ENCODE measurements at regions not wholly inside any gene's neighbourhood (a gene's known extent, or its start where the extent isn't known, plus 50 kb on each side); places are given as distances from the start of the nearest gene placed in this dataset.

DNA sequence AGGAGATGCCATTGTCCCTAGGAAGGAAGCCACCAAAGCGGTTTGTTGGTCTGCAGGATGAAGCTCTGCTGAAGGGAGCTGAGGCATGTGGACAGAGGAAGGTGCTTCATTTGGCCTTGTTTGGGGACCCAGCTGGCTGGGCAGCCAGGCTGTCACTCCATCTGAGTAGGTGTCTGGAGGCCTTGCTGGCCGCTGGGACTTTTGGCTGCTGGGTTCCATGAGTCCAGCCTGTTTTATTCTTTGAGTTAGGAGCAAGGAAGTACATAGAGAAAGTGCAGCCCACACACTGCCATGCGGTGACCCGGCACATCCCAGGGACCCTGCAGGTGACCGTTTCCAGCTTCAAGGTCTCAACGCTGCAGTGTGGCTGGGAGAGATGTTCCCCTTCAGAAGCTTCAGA lies 251.2 kb upstream of the IRX4 start:
- Histone ChIP-seq H3K27ac (ENCODE audit: low read depth, low read length) (no peak overlapping the region), H3K27me3 (ENCODE audit: control insufficient read depth in 1 of 2, insufficient read depth in 2 of 2, low read length in 2 of 2) (no peaks in the 10 kb centered on the region), H3K4me1 (ENCODE audit: insufficient read depth, low read length) (no peaks in the 10 kb centered on the region), H3K36me3 (ENCODE audit: insufficient read depth, low read length) (no peaks in the 10 kb centered on the region), H3K4me3 (ENCODE audit: low read depth in 1 of 2, low read length in 2 of 2) (no peak overlapping the region), H3K9me3 (ENCODE audit: low read length) (no peaks in the 10 kb centered on the region), H3K9ac (ENCODE audit: low read length) (no peak overlapping the region)

GRCh38 chr5:2133080-2133479 lies 250.4 kb upstream of the IRX4 start:
- Histone ChIP-seq H3K9ac (ENCODE audit: low read length) (no peak overlapping the region), H3K4me3 (ENCODE audit: low read depth in 1 of 2, low read length in 2 of 2) (no peak overlapping the region), H3K4me1 (ENCODE audit: insufficient read depth, low read length) (no peaks in the 10 kb centered on the region), H3K9me3 (ENCODE audit: low read length) (no peaks in the 10 kb centered on the region), H3K27ac (ENCODE audit: low read depth, low read length) (no peak overlapping the region), H3K36me3 (ENCODE audit: insufficient read depth, low read length) (no peaks in the 10 kb centered on the region), H3K27me3 (ENCODE audit: control insufficient read depth in 1 of 2, insufficient read depth in 2 of 2, low read length in 2 of 2) (no peaks in the 10 kb centered on the region)

DNA sequence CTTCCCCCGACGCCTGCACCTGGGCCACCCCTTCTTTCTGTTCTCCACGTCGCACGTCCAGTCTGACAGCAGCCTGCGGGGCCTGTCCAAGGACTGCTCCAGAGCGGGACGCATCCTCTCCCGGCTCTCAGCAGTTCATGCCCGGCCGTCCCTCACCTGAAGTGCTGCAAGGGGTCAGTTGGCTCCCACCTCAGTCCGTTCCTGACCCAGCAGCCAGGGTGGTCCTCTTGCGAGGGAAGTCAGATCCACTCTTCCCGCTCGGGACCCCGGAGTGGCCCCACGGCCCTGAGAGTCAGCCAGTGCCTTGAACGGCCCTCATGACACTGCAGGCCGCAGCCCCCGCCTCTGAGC lies 249.7 kb upstream of the IRX4 start:
- Histone ChIP-seq H3K4me1 (ENCODE audit: insufficient read depth, low read length) (no peaks in the 10 kb centered on the region), H3K27ac (ENCODE audit: low read depth, low read length) (no peak overlapping the region), H3K4me3 (ENCODE audit: low read depth in 1 of 2, low read length in 2 of 2) (no peak overlapping the region)

DNA sequence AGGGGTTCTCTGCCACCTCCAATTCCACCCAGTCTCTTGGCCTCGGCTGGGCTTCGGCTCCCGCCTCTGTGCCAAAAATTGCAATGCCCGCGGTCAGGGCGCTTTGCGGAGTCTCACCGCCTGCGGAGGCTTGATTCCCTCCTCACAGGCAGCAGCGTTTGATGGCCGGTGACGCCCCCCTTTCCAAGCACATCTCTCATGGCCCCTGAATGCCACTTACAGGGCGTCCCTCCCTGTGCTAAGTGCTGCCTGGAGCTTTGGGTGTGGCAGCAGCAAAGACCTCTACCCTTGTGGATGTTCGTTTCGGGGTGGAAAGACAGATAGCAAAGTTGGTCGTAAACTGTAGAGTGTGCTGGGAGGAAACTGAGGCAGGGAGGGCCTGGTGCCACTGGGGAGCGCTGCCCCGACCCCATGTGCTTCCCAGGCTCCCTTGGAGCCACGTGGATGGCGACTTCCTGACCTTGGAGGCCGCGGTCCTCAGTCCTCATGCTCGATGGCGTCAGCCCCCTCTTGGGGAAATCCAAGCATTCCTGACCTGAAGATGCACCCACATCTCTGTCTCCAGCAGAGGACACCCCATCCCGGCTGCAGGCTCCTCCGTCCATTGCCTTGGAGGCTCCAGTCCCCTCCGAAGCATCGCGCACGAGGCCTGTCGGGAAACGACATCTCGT lies 249.2 kb upstream of the IRX4 start:
- Histone ChIP-seq H3K36me3 (ENCODE audit: insufficient read depth, low read length) (no peaks in the 10 kb centered on the region), H3K4me3 (ENCODE audit: low read depth in 1 of 2, low read length in 2 of 2) (no peak overlapping the region), H3K9ac (ENCODE audit: low read length) (no peak overlapping the region), H3K9me3 (ENCODE audit: low read length) (no peaks in the 10 kb centered on the region), H3K27me3 (ENCODE audit: control insufficient read depth in 1 of 2, insufficient read depth in 2 of 2, low read length in 2 of 2) (no peaks in the 10 kb centered on the region), H3K27ac (ENCODE audit: low read depth, low read length) (no peak overlapping the region), H3K4me1 (ENCODE audit: insufficient read depth, low read length) (no peaks in the 10 kb centered on the region)

More for the DNA sequence above, 249.7 kb upstream of the IRX4 start:
- Histone ChIP-seq H3K36me3 (ENCODE audit: insufficient read depth, low read length) (no peaks in the 10 kb centered on the region), H3K9ac (ENCODE audit: low read length) (no peak overlapping the region), H3K9me3 (ENCODE audit: low read length) (no peaks in the 10 kb centered on the region), H3K27me3 (ENCODE audit: control insufficient read depth in 1 of 2, insufficient read depth in 2 of 2, low read length in 2 of 2) (no peaks in the 10 kb centered on the region)

DNA sequence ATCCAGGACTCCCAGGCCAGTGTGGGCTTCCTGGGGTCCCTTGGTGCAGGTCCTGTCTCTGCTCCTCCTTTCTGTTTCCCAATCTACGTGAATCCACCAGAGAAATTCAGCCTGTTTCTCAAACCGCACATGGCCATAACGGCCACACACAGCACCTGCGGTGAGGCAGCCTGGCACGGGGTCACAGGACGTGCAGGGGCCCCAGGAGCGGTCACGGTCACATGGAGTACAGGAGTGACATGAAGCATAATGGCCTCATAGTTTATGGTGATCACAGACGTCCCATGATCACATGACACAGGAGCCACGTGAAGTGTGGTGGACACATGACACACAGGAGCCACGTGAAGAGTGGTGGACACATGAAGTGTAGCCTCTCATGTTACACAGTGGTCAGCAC lies 248.5 kb upstream of the IRX4 start:
- Histone ChIP-seq H3K27ac (ENCODE audit: low read depth, low read length) (no peak overlapping the region), H3K9me3 (ENCODE audit: low read length) (no peaks in the 10 kb centered on the region), H3K4me3 (ENCODE audit: low read depth in 1 of 2, low read length in 2 of 2) (no peak overlapping the region), H3K36me3 (ENCODE audit: insufficient read depth, low read length) (no peaks in the 10 kb centered on the region), H3K27me3 (ENCODE audit: control insufficient read depth in 1 of 2, insufficient read depth in 2 of 2, low read length in 2 of 2) (no peaks in the 10 kb centered on the region), H3K9ac (ENCODE audit: low read length) (no peak overlapping the region), H3K4me1 (ENCODE audit: insufficient read depth, low read length) (no peaks in the 10 kb centered on the region)

DNA sequence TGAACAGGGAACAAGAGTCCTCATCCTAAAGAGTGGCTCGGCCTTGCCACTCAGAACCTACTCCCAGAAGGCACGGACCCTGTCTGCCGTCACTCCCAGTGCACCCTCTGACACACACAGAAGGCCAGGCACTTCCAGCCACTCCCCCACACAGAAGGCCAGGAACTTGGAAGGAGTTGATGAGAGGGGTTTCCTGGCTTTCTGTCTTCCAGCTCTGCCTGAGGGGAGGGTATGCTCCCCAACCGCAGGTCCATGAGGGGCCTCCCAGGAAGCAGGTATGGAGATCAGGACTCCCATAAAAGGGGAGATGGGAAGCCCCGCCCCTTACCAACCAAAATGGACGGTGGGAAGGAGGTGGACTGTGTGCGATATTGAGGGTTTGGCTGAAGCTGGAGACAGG lies 247.6 kb upstream of the IRX4 start:
- no peaks in the 10 kb centered on the region for H3K27me3 ChIP-seq (ENCODE audit: control insufficient read depth in 1 of 2, insufficient read depth in 2 of 2, low read length in 2 of 2)
- H3K27ac ChIP-seq (ENCODE audit: low read depth, low read length), result no peak overlapping the region
- no peaks in the 10 kb centered on the region for H3K36me3 ChIP-seq (ENCODE audit: insufficient read depth, low read length)
- H3K4me3 ChIP-seq (ENCODE audit: low read depth in 1 of 2, low read length in 2 of 2), result no peak overlapping the region
- no peaks in the 10 kb centered on the region for H3K9me3 ChIP-seq (ENCODE audit: low read length)
- H3K4me1 ChIP-seq (ENCODE audit: insufficient read depth, low read length), result no peaks in the 10 kb centered on the region
- no peak overlapping the region for H3K9ac ChIP-seq (ENCODE audit: low read length)

DNA sequence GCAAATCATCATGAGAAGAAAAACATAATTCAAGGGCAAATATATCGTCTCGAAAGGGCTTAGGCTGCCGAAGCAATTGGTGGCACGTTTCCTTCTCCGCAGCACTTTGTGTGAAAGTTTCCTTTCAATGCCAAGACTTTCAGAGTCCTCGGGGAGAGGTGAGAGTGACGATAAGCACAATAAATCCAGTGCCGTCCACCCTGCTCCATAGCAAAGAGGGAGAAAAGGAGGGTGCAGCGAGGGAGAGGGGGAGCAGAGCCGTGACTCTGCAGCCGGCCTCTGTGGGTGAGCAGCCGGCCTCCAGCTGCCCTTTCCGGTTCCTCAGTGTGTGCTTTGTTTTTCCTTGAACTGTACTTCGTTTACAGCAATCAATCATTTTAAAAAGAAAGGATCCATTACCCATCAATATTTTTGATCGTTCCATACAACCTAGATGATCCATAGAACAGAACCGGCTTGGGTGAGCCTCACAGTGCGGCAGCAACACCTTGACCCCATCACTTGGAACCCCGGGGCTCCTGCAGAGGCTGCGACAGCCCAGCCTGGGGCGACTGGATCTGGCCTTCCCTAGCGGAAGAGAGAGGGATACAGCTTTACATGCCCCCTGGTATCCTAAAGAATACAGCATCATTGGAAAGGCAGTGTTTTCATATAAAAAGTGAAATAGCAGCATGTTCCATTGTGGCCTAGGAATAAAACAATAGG lies 247.0 kb upstream of the IRX4 start:
- H3K27ac ChIP-seq (ENCODE audit: low read depth, low read length), result no peak overlapping the region
- no peaks in the 10 kb centered on the region for H3K36me3 ChIP-seq (ENCODE audit: insufficient read depth, low read length)
- H3K4me1 ChIP-seq (ENCODE audit: insufficient read depth, low read length), result no peaks in the 10 kb centered on the region
- no peaks in the 10 kb centered on the region for H3K27me3 ChIP-seq (ENCODE audit: control insufficient read depth in 1 of 2, insufficient read depth in 2 of 2, low read length in 2 of 2)
- H3K4me3 ChIP-seq (ENCODE audit: low read depth in 1 of 2, low read length in 2 of 2), result no peak overlapping the region
- H3K9ac ChIP-seq (ENCODE audit: low read length), result no peak overlapping the region
- H3K9me3 ChIP-seq (ENCODE audit: low read length), result no peaks in the 10 kb centered on the region

DNA sequence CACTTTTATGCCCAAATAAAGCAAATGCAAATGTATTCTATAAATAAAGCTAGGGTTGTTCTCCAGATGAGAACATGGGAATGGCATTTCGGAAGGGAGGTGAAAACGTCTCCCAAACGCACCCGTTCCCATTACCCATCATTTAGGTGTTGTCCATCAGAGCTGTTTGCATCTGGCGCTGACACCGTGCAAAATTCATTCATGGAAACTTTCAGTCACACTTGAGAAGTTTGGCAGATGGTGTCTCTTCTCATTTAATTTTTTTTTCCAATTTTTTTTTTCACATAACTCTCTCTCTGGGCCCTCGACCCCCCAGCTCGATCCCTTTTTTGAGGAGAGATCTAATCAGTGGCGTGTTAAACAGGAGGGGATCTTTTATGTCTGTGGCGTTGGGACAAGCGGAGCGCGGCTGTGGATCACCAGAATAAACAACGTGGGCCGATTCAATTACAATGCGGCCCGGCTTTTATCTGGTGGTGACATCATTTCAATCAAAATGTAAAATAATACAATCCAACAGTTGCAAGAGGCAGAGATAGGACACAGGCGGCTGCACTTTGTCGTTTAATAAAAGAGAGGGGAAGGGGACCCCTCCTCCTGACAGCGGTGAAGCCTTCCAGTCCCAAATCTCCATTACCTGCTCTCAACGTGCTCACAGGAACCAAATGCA lies 246.1 kb upstream of the IRX4 start:
- H3K27ac ChIP-seq (ENCODE audit: low read depth, low read length), result no peak overlapping the region
- H3K4me3 ChIP-seq (ENCODE audit: low read depth in 1 of 2, low read length in 2 of 2), result no peak overlapping the region
- no peaks in the 10 kb centered on the region for H3K36me3 ChIP-seq (ENCODE audit: insufficient read depth, low read length)
- H3K4me1 ChIP-seq (ENCODE audit: insufficient read depth, low read length), result no peaks in the 10 kb centered on the region
- no peaks in the 10 kb centered on the region for H3K9me3 ChIP-seq (ENCODE audit: low read length)
- H3K9ac ChIP-seq (ENCODE audit: low read length), result no peak overlapping the region
- H3K27me3 ChIP-seq (ENCODE audit: control insufficient read depth in 1 of 2, insufficient read depth in 2 of 2, low read length in 2 of 2), result no peaks in the 10 kb centered on the region

- H3K4me1 ChIP-seq (ENCODE audit: insufficient read depth, low read length), result no peaks in the 10 kb centered on the region
- no peak overlapping the region for H3K27ac ChIP-seq (ENCODE audit: low read depth, low read length)
- no peak overlapping the region for H3K9ac ChIP-seq (ENCODE audit: low read length)
- H3K27me3 ChIP-seq (ENCODE audit: control insufficient read depth in 1 of 2, insufficient read depth in 2 of 2, low read length in 2 of 2), result no peaks in the 10 kb centered on the region
- H3K4me3 ChIP-seq (ENCODE audit: low read depth in 1 of 2, low read length in 2 of 2), result no peak overlapping the region
- H3K9me3 ChIP-seq (ENCODE audit: low read length), result no peaks in the 10 kb centered on the region
- H3K36me3 ChIP-seq (ENCODE audit: insufficient read depth, low read length), result no peaks in the 10 kb centered on the region
These were observed 243.8 kb upstream of the IRX4 start for GRCh38 chr5:2126512-2126911.

DNA sequence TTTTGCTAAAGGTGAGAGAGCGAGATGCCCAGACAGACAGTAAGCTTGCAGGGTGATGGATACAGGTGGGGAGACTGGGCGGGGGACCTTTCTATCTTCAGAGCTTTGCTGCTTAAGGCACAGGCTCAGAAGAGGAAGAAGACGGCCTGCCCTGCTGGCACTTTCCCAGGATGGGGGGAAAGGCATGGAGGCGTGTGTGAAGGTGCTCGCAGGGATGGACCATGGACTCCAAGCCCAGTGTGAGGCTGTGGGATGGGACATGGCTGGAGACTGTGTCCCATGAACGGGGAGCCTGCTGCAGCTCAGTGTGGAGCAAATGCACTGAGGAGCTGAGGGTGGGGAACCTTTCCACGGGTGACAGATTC lies 243.2 kb upstream of the IRX4 start:
- H3K27me3 ChIP-seq (ENCODE audit: control insufficient read depth in 1 of 2, insufficient read depth in 2 of 2, low read length in 2 of 2), result no peaks in the 10 kb centered on the region

GRCh38 chr5:2125171-2125900 lies 242.6 kb upstream of the IRX4 start:
- Histone ChIP-seq H3K36me3 (ENCODE audit: insufficient read depth, low read length) (no peaks in the 10 kb centered on the region), H3K4me1 (ENCODE audit: insufficient read depth, low read length) (no peaks in the 10 kb centered on the region), H3K27me3 (ENCODE audit: control insufficient read depth in 1 of 2, insufficient read depth in 2 of 2, low read length in 2 of 2) (no peaks in the 10 kb centered on the region), H3K4me3 (ENCODE audit: low read depth in 1 of 2, low read length in 2 of 2) (no peak overlapping the region), H3K9me3 (ENCODE audit: low read length) (no peaks in the 10 kb centered on the region), H3K27ac (ENCODE audit: low read depth, low read length) (no peak overlapping the region), H3K9ac (ENCODE audit: low read length) (no peak overlapping the region)

More for the DNA sequence above, 243.2 kb upstream of the IRX4 start:
- Histone ChIP-seq H3K9me3 (ENCODE audit: low read length) (no peaks in the 10 kb centered on the region), H3K4me1 (ENCODE audit: insufficient read depth, low read length) (no peaks in the 10 kb centered on the region), H3K27ac (ENCODE audit: low read depth, low read length) (no peak overlapping the region), H3K4me3 (ENCODE audit: low read depth in 1 of 2, low read length in 2 of 2) (no peak overlapping the region), H3K9ac (ENCODE audit: low read length) (no peak overlapping the region), H3K36me3 (ENCODE audit: insufficient read depth, low read length) (no peaks in the 10 kb centered on the region)
